Heart left ventricle (tissue), 13 donors: ENCODE measurements at regions not wholly inside any gene's neighbourhood (a gene's known extent, or its start where the extent isn't known, plus 50 kb on each side); places are given as distances from the start of the nearest gene placed in this dataset.

Source experiments
- CTCF ChIP-seq, 12 donors: fragments of 200-600 bp; sonication (generic) in 4 of 12; IDR thresholded peaks; one replicate each; pipeline versions ENCODE4 v1.5.0 to v1.8.0; 2018 to 2022; ENCODE audit warnings: antibody characterized with exemption in 12 of 12, mild to moderate bottlenecking in 5 of 12
- POLR2A ChIP-seq, 2 donors: fragments of 450-650 bp; IDR thresholded peaks; one replicate each; pipeline ENCODE4 v1.6.1; 2017; ENCODE audit warnings: antibody characterized with exemption in 2 of 2, mild to moderate bottlenecking in 2 of 2, moderate library complexity in 2 of 2
- donor health status: ischemic (EF 13 %, LVEDD 7.1; RV severe dilation, severe dysfunction).
- donor health status: DM: no; HTN: yes; CAD: no.
- donor health status: DM: no; HTN: no; CAD: no.
- donor health status: ischemic (EF 25% LVEDD 6.9; RV normal size, moderate dysfunction).
- donor health status: ischemic (EF 25% LVEDD 5.7; RV mildly dilated, moderate dysfunction).
- donor health status: ischemic (EF 35%, LVEDD 5.7; RV mildly dilated, moderate dysfunction).
- donor health status: nonischemic (EF 11% LVEDD 7.7; RV severe dilation, severe dysfunction).
- donor health status: DM: yes; HTN: yes; CAD: no.
- donor health status: PGD.
- donor health status: ischemic (EF 29% LVEDD 5.4; RV normal size, mild dysfunction).
- donor health status: nonischemic (EF 23%, LVEDD 6.1; RV moderate dilation, normal function).

GRCh38 chr1:55472115-55472514, 257.0 kb upstream of the USP24 start:
- TF ChIP-seq CTCF (IDR thresholded peaks at IDR 0.05): no peak
- no peak for TF ChIP-seq POLR2A (IDR thresholded peaks at IDR 0.05)
